ENCODE measurements at regions not wholly inside any gene's neighbourhood (a gene's known extent, or its start where the extent isn't known, plus 50 kb on each side); places are given as distances from the start of the nearest gene placed in this dataset.

- TF ChIP-seq, protein P1, sequence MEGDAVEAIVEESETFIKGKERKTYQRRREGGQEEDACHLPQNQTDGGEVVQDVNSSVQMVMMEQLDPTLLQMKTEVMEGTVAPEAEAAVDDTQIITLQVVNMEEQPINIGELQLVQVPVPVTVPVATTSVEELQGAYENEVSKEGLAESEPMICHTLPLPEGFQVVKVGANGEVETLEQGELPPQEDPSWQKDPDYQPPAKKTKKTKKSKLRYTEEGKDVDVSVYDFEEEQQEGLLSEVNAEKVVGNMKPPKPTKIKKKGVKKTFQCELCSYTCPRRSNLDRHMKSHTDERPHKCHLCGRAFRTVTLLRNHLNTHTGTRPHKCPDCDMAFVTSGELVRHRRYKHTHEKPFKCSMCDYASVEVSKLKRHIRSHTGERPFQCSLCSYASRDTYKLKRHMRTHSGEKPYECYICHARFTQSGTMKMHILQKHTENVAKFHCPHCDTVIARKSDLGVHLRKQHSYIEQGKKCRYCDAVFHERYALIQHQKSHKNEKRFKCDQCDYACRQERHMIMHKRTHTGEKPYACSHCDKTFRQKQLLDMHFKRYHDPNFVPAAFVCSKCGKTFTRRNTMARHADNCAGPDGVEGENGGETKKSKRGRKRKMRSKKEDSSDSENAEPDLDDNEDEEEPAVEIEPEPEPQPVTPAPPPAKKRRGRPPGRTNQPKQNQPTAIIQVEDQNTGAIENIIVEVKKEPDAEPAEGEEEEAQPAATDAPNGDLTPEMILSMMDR (conservative IDR thresholded peaks at IDR 0.05; ENCODE audit: low read depth, low read length), result no peak
- no peak for TF ChIP-seq EZH2 (IDR thresholded peaks at IDR 0.05; ENCODE audit: borderline replicate concordance, low read depth, low read length, poor library complexity, severe bottlenecking)
These were observed 821.6 kb downstream of the SQOR start for GRCh38 chr15:46456456-46456855.
